HEK293 (cell line): ENCODE measurements at regions not wholly inside any gene's neighbourhood (a gene's known extent, or its start where the extent isn't known, plus 50 kb on each side); places are given as distances from the start of the nearest gene placed in this dataset.

ENCODE experiments used
- CTCF ChIA-PET: fragments of 350-600 bp; formaldehyde crosslinking; extraction: SDS; loops from one replicate; lab custom pipeline; 2021; ENCODE audit warnings: antibody characterized with exemption; lab: Yijun Ruan, JAX
- POLR2A ChIA-PET: fragments of 300-600 bp; formaldehyde crosslinking; extraction: SDS; loops from one replicate; lab custom pipeline; 2020; ENCODE audit warnings: antibody characterized with exemption, inconsistent platforms; lab: Yijun Ruan, JAX
- H3K27ac ChIP-seq: fragments of 200-500 bp; sonication (Bioruptor generic); 2 replicates; pipeline ENCODE4 v1.5.1; 2014; ENCODE audit warnings: low read depth, low read length, control low read depth, inconsistent platforms; ENCODE audit errors: extremely low read depth
- H3K36me3 ChIP-seq, 2 experiments: fragments of 200-500 bp in 1 of 2; sonication (Bioruptor generic) in 1 of 2; 1 replicate in 1 of 2; 2 replicates in 1 of 2; pipeline ENCODE4 v1.5.1; 2014 to 2017; ENCODE audit warnings: inconsistent platforms in 2 of 2, low read length in 2 of 2; ENCODE audit not compliant: control insufficient read depth in 2 of 2, insufficient read depth in 1 of 2
- H3K4me1 ChIP-seq: fragments of 200-500 bp; sonication (Bioruptor generic); 2 replicates; pipeline ENCODE4 v1.5.1; 2014; ENCODE audit warnings: mild to moderate bottlenecking, low read length, inconsistent platforms; ENCODE audit not compliant: control insufficient read depth, insufficient read depth
- H3K4me3 ChIP-seq: 2 replicates; pipeline ENCODE4 v1.5.1; 2011; ENCODE audit warnings: low read depth, mild to moderate bottlenecking, control low read depth, low read length, moderate library complexity
- H3K9me3 ChIP-seq: fragments of 200-500 bp; sonication (Bioruptor generic); 2 replicates; pipeline ENCODE4 v1.5.1; 2014; ENCODE audit warnings: low read depth, low read length, inconsistent platforms; ENCODE audit not compliant: control insufficient read depth, insufficient read depth
- BCL11A ChIP-seq: fragments of 450-650 bp; formaldehyde crosslinking; IDR thresholded peaks from 2 replicates; pipeline ENCODE4 v1.5.1; 2016; ENCODE audit warnings: low read depth, missing biosample characterization, missing genetic modification characterization
- EGR2 ChIP-seq: fragments of 450-650 bp; formaldehyde crosslinking; IDR thresholded peaks from 2 replicates; pipeline ENCODE4 v1.5.1; 2016; ENCODE audit warnings: low read depth, missing biosample characterization, missing genetic modification characterization
- GLI2 ChIP-seq: fragments of 450-650 bp; formaldehyde crosslinking; IDR thresholded peaks from 2 replicates; pipeline ENCODE4; 2017; ENCODE audit warnings: missing biosample characterization, missing genetic modification characterization, low read depth, borderline replicate concordance
- HIC1 ChIP-seq: fragments of 450-650 bp; formaldehyde crosslinking; IDR thresholded peaks from 2 replicates; pipeline ENCODE4 v1.5.1; 2016; ENCODE audit warnings: missing biosample characterization, missing genetic modification characterization
- SCRT2 ChIP-seq: fragments of 450-650 bp; formaldehyde crosslinking; IDR thresholded peaks from 2 replicates; pipeline ENCODE4 v1.5.1; 2016; ENCODE audit warnings: missing biosample characterization, missing genetic modification characterization
- YY1 ChIP-seq: fragments of 450-650 bp; formaldehyde crosslinking; IDR thresholded peaks from 2 replicates; pipeline ENCODE4 v1.5.1; 2018; ENCODE audit warnings: missing biosample characterization, missing genetic modification characterization
- ZBTB26 ChIP-seq: fragments of 450-650 bp; formaldehyde crosslinking; optimal IDR thresholded peaks from 2 replicates; pipeline ENCODE3; 2016; ENCODE audit warnings: missing biosample characterization, mild to moderate bottlenecking, missing genetic modification characterization
- ZBTB44 ChIP-seq: fragments of 450-650 bp; IDR thresholded peaks from 2 replicates; pipeline ENCODE4 v1.5.1; 2018; ENCODE audit warnings: missing biosample characterization, mild to moderate bottlenecking, missing genetic modification characterization
- ZFHX2 ChIP-seq: fragments of 450-650 bp; formaldehyde crosslinking; conservative IDR thresholded peaks from 2 replicates; pipeline ENCODE4 v1.5.1; 2016; ENCODE audit warnings: missing biosample characterization, missing genetic modification characterization
- ZFP3 ChIP-seq: fragments of 450-650 bp; formaldehyde crosslinking; IDR thresholded peaks from 2 replicates; pipeline ENCODE4 v1.5.1; 2016; ENCODE audit warnings: low read depth, missing biosample characterization, missing genetic modification characterization
- ZNF10 ChIP-seq: fragments of 450-650 bp; formaldehyde crosslinking; IDR thresholded peaks from 2 replicates; pipeline ENCODE4 v1.5.1; 2017; ENCODE audit warnings: missing biosample characterization, missing genetic modification characterization
- ZNF175 ChIP-seq: fragments of 450-650 bp; formaldehyde crosslinking; IDR thresholded peaks from 2 replicates; pipeline ENCODE4 v1.5.1; 2016; ENCODE audit warnings: missing biosample characterization, missing genetic modification characterization
- ZNF18 ChIP-seq: fragments of 450-650 bp; formaldehyde crosslinking; IDR thresholded peaks from 2 replicates; pipeline ENCODE4 v1.5.1; 2016; ENCODE audit warnings: missing biosample characterization, missing genetic modification characterization
- ZNF2 ChIP-seq: fragments of 450-650 bp; formaldehyde crosslinking; IDR thresholded peaks from 2 replicates; pipeline ENCODE4 v1.5.1; 2016; ENCODE audit warnings: missing biosample characterization, missing genetic modification characterization
- ZNF221 ChIP-seq: fragments of 450-650 bp; formaldehyde crosslinking; IDR thresholded peaks from 2 replicates; pipeline ENCODE4 v1.5.1; 2017; ENCODE audit warnings: missing biosample characterization, missing genetic modification characterization, borderline replicate concordance
- ZNF26 ChIP-seq: fragments of 450-650 bp; formaldehyde crosslinking; IDR thresholded peaks from 2 replicates; pipeline ENCODE4 v1.5.1; 2016; ENCODE audit warnings: missing biosample characterization, missing genetic modification characterization
- ZNF394 ChIP-seq: fragments of 450-650 bp; formaldehyde crosslinking; IDR thresholded peaks from 2 replicates; pipeline ENCODE4 v1.5.1; 2016; ENCODE audit warnings: missing biosample characterization, missing genetic modification characterization, mild to moderate bottlenecking, moderate library complexity, borderline replicate concordance
- ZNF555 ChIP-seq: fragments of 450-650 bp; formaldehyde crosslinking; conservative IDR thresholded peaks from 2 replicates; pipeline ENCODE4 v1.5.1; 2017; ENCODE audit warnings: missing biosample characterization, mild to moderate bottlenecking, missing genetic modification characterization, inconsistent platforms
- ZNF707 ChIP-seq: fragments of 450-650 bp; formaldehyde crosslinking; IDR thresholded peaks from 2 replicates; pipeline ENCODE4 v1.5.1; 2016; ENCODE audit warnings: missing biosample characterization, missing genetic modification characterization
- ZNF791 ChIP-seq: fragments of 450-650 bp; formaldehyde crosslinking; IDR thresholded peaks from 2 replicates; pipeline ENCODE4 v1.5.1; 2016; ENCODE audit warnings: missing biosample characterization, missing genetic modification characterization
- ZNF792 ChIP-seq: fragments of 450-650 bp; formaldehyde crosslinking; IDR thresholded peaks from 2 replicates; pipeline ENCODE4 v1.5.1; 2016; ENCODE audit warnings: missing biosample characterization, missing genetic modification characterization
- ZNF843 ChIP-seq: fragments of 450-650 bp; formaldehyde crosslinking; IDR thresholded peaks from 2 replicates; pipeline ENCODE4 v1.5.1; 2016; ENCODE audit warnings: missing biosample characterization, missing genetic modification characterization
- ZSCAN18 ChIP-seq: fragments of 450-650 bp; formaldehyde crosslinking; IDR thresholded peaks from 2 replicates; pipeline ENCODE4 v1.5.1; 2016; ENCODE audit warnings: missing biosample characterization, missing genetic modification characterization

- ChIA-PET POLR2A (no interaction called here), CTCF (interaction anchor here (0.6 to 2.2 kb wide), 7 partner anchors 11 to 450 kb away, joined by 3 to 7 read pairs (median 4); no protein-coding TSS in a partner anchor)
- no peak overlapping the region for H3K27ac ChIP-seq
- no peaks in the 10 kb centered on the region for H3K4me1 ChIP-seq
- H3K9me3 ChIP-seq = no peaks in the 10 kb centered on the region
- H3K36me3 ChIP-seq = no peaks in the 10 kb centered on the region
- TF ChIP-seq ZNF221 = no peak
- TF ChIP-seq ZNF394 (tag by site-specific recombination) = no peak
- no peak for TF ChIP-seq ZNF843 (tag by site-specific recombination)
- TF ChIP-seq ZNF792 (tag by site-specific recombination) = no peak
- TF ChIP-seq GLI2 (tag by site-specific recombination) = no peak
- no peak for TF ChIP-seq ZNF26 (tag by site-specific recombination)
- no peak for TF ChIP-seq ZNF555 (tag by site-specific recombination)
- no peak for TF ChIP-seq BCL11A (tag by site-specific recombination)
- no peak for TF ChIP-seq ZNF707 (tag by site-specific recombination)
- TF ChIP-seq ZNF10 (tag by site-specific recombination) = no peak
- no peak for TF ChIP-seq HIC1 (tag by site-specific recombination)
- TF ChIP-seq ZSCAN18 (tag by site-specific recombination) = no peak
- no peak for TF ChIP-seq ZFP3
- TF ChIP-seq ZNF2 (tag by site-specific recombination) = no peak
- no peak for TF ChIP-seq ZNF18 (tag by site-specific recombination)
- TF ChIP-seq ZBTB26 (tag by site-specific recombination) = no peak
- TF ChIP-seq SCRT2 (tag by site-specific recombination) = no peak
- H3K4me3 ChIP-seq = no peak overlapping the region
These were observed 93.7 kb upstream of the BACH2 start for GRCh38 chr6:90390379-90390778.

- no peaks in the 10 kb centered on the region for H3K9me3 ChIP-seq
- H3K4me1 ChIP-seq = no peaks in the 10 kb centered on the region
- POLR2A ChIA-PET = no interaction called here
- CTCF ChIA-PET = interaction anchor here (0.9 to 2.7 kb wide), 6 partner anchors 11 to 448 kb away, joined by 3 to 10 read pairs (median 5); no protein-coding TSS in a partner anchor
- no peaks in the 10 kb centered on the region for H3K36me3 ChIP-seq
- no peak overlapping the region for H3K27ac ChIP-seq
- no peak overlapping the region for H3K4me3 ChIP-seq
- no peak for TF ChIP-seq ZNF175
- no peak for TF ChIP-seq YY1 (tag by site-specific recombination)
- TF ChIP-seq ZNF791 = no peak
- peak; percentile 96 for TF ChIP-seq EGR2 (tag by site-specific recombination)
- peak; percentile 91 for TF ChIP-seq ZFHX2 (tag by site-specific recombination)
- no peak for TF ChIP-seq ZSCAN18 (tag by site-specific recombination)
- TF ChIP-seq ZBTB44 (tag by site-specific recombination) = no peak
These were observed 91.8 kb upstream of the BACH2 start for GRCh38 chr6:90388395-90388794.
